Nephron progenitor cell (in vitro differentiated cells): ENCODE measurements at regions not wholly inside any gene's neighbourhood (a gene's known extent, or its start where the extent isn't known, plus 50 kb on each side); places are given as distances from the start of the nearest gene placed in this dataset.

Source experiments
- DNase-seq: peaks from one replicate; pipeline ENCODE4 v3.0.0; 2021
- H3K27ac Mint-ChIP-seq: 2 replicates; pipeline ENCODE4 v1.8.0; 2021; ENCODE audit warnings: mild to moderate bottlenecking, moderate library complexity, mixed read lengths
- H3K27me3 Mint-ChIP-seq: 2 replicates; pipeline ENCODE4 v1.8.0; 2021; ENCODE audit warnings: mild to moderate bottlenecking, low read depth, mixed read lengths; ENCODE audit not compliant: poor library complexity
- H3K36me3 Mint-ChIP-seq: 2 replicates; pipeline ENCODE4 v1.8.0; 2021; ENCODE audit warnings: low read depth, mixed read lengths
- H3K4me1 Mint-ChIP-seq: 2 replicates; pipeline ENCODE4 v1.8.0; 2021; ENCODE audit warnings: mixed read lengths
- H3K4me3 Mint-ChIP-seq: 2 replicates; pipeline ENCODE4 v1.8.0; 2021; ENCODE audit warnings: mild to moderate bottlenecking, moderate library complexity, mixed read lengths
- H3K9me3 Mint-ChIP-seq: 2 replicates; pipeline ENCODE4 v1.8.0; 2021; ENCODE audit warnings: mild to moderate bottlenecking, moderate library complexity, mixed read lengths
- TF ChIP-seq, protein P1 (sequence below): fragments of 200-600 bp; sonication (generic); IDR thresholded peaks from 2 replicates; pipeline ENCODE4 v1.5.0; 2021; ENCODE audit warnings: antibody characterized with exemption

DNA sequence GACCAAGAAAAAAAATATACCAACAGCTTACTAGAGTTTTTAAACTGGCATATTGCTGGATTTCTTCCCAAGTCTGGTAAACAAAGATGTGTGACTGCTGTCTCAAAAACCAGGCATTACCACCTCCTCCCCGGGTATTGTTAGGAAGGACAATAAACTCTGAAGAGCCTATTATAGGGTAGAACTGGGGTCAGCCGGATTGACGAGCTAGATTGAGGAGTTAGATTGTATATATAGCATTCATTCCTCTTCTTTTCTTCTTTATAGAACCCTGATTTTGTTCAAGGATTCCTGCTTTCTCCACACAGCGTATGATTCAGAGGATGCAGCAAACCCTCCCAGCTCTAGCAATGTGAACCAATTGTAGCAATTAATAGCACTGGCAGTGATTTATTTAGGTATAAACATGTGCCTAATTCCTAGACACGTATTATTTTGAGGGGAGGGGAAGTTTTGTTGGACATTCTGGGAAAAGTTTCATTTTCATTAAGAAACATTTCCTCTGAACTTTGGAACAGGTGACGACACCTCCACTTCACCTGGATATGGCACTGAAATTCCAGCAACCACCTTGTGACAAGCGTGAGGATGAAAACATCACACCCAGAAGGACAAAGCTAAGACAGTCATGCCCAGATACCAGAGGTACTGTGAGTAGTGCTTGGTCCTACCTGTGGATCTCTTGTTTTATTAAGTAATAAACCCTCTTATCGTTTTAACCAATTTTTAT is 679.4 kb upstream of the KIRREL3 start:
- H3K4me3 Mint-ChIP-seq = no peak overlapping the region
- H3K4me1 Mint-ChIP-seq = peaks cover 10% of the 10 kb centered on the region
- no peaks in the 10 kb centered on the region for H3K9me3 Mint-ChIP-seq
- no peak overlapping the region for H3K27ac Mint-ChIP-seq
- no peaks in the 10 kb centered on the region for H3K36me3 Mint-ChIP-seq
- TF ChIP-seq, protein P1, sequence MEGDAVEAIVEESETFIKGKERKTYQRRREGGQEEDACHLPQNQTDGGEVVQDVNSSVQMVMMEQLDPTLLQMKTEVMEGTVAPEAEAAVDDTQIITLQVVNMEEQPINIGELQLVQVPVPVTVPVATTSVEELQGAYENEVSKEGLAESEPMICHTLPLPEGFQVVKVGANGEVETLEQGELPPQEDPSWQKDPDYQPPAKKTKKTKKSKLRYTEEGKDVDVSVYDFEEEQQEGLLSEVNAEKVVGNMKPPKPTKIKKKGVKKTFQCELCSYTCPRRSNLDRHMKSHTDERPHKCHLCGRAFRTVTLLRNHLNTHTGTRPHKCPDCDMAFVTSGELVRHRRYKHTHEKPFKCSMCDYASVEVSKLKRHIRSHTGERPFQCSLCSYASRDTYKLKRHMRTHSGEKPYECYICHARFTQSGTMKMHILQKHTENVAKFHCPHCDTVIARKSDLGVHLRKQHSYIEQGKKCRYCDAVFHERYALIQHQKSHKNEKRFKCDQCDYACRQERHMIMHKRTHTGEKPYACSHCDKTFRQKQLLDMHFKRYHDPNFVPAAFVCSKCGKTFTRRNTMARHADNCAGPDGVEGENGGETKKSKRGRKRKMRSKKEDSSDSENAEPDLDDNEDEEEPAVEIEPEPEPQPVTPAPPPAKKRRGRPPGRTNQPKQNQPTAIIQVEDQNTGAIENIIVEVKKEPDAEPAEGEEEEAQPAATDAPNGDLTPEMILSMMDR = no peak
- H3K27me3 Mint-ChIP-seq = peaks cover 9% of the 10 kb centered on the region
- DNase-seq = no peak

DNA sequence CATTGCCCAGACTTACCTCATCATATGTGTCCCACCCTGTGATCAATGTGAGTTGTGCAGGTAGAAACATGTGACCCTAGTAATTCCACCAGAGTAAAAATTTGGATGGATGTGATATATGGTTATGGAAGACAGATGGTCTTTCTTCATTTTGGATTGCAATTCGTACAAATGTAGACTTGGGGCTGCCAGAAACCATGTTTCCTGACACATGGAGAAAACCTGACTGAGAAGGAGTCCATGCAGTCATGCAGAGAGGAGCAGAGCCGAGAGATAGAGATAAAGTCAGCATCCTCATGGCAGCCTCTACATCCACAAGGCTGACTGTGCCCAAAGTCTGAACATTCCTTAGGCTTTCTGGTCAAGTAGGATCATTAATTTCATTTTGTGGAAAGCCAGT is 678.1 kb upstream of the KIRREL3 start:
- Mint-ChIP-seq H3K4me3 (no peak overlapping the region), H3K9me3 (no peaks in the 10 kb centered on the region), H3K4me1 (peaks cover 10% of the 10 kb centered on the region), H3K36me3 (no peaks in the 10 kb centered on the region), H3K27me3 (peaks cover 6% of the 10 kb centered on the region), H3K27ac (no peak overlapping the region)
- TF ChIP-seq, protein P1 = no peak
- DNase-seq = no peak

DNA sequence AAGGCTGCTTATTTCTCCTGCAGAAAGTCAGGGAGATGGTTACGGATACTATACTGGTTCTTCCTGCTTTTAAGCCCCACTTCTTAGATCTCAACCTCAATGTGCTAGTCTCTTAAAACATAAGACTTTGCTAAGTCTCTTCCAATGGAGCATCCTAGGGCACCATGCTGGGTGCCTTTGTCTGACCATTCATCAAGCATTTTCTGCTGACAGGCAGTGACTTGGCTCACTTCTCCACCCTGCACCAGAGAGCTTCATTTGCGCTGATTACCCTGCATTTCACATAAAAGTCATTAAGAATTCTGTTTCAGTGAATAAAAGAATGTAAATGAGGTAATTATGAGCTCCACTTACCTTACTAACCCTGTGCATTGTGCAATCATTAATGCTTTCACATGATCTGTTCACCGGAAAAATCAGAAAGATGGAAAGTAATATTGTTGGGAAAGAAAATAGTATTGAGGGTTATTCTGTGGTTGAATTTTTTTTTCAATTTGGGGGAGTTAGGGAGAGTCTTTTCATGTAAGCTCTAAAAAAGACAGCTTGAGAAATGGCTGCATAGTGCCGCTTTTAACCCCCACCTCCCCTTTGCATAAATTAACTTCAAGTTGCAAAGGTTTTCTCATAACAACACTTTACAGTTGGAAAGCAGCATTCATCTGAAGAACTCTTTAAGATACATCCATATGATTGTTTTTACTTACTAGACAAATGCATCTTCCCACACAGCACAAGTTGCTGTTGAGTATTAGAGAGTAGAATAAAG is 677.3 kb upstream of the KIRREL3 start:
- Mint-ChIP-seq H3K4me3 (no peak overlapping the region), H3K4me1 (peaks cover 10% of the 10 kb centered on the region), H3K27ac (no peak overlapping the region), H3K9me3 (no peaks in the 10 kb centered on the region), H3K36me3 (no peaks in the 10 kb centered on the region), H3K27me3 (peaks cover 6% of the 10 kb centered on the region)
- TF ChIP-seq, protein P1 = no peak
- DNase-seq = no peak

DNA sequence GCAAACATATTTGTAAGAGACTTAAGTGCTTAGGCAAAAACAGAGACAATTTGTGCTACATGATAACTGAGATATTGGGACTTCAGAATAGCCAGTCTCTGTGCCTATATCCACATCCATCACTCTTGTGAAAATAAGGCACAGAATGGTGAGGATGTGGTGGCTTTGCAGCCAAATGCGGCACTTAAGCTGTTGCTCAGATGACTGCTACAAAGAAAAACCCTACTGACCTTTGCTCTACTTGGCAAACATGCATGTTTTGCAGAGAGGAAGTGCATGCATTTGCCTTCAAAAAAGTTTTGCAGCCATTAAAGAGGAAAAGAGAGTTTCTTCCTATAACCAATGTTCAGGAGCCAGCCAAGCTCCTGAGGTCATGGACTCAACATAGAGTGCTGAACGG is 675.0 kb upstream of the KIRREL3 start:
- no peak overlapping the region for H3K4me3 Mint-ChIP-seq

DNA sequence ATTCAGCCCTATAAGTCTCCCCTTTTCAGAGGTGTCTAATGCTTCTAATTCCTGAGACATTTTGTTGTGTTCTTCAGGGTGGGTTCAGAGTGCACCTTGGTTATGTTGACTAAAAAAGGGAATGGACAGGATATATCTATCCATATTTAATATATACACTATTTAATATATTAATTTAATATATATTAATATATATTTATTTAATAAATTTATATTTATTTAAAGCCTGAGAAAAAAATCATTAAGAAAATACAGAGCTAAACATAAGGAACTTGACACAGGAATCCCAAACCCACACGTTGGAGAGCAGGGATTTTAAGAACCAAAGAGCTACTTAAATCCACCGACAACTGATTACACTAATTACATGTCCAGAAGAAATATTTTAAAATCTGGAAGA is 674.2 kb upstream of the KIRREL3 start:
- no peak for DNase-seq
- no peaks in the 10 kb centered on the region for H3K9me3 Mint-ChIP-seq
- no peak overlapping the region for H3K27ac Mint-ChIP-seq
- H3K36me3 Mint-ChIP-seq = no peaks in the 10 kb centered on the region
- TF ChIP-seq, protein P1 = no peak
- peaks cover 18% of the 10 kb centered on the region for H3K4me1 Mint-ChIP-seq
- no peak overlapping the region for H3K4me3 Mint-ChIP-seq
- peaks cover 6% of the 10 kb centered on the region for H3K27me3 Mint-ChIP-seq

More for the DNA sequence above, 675.0 kb upstream of the KIRREL3 start:
- TF ChIP-seq, protein P1 = no peak
- H3K36me3 Mint-ChIP-seq = no peaks in the 10 kb centered on the region
- no peak overlapping the region for H3K27ac Mint-ChIP-seq
- no peaks in the 10 kb centered on the region for H3K9me3 Mint-ChIP-seq
- peaks cover 6% of the 10 kb centered on the region for H3K27me3 Mint-ChIP-seq
- H3K4me1 Mint-ChIP-seq = peaks cover 12% of the 10 kb centered on the region
- no peak for DNase-seq
